ENCODE measurements at regions not wholly inside any gene's neighbourhood (a gene's known extent, or its start where the extent isn't known, plus 50 kb on each side); places are given as distances from the start of the nearest gene placed in this dataset.
"Not testable (repeated sequence)": the region's sequence is repeated elsewhere in the genome, so short reads cannot be mapped to it uniquely, and the experiment has no call there.

DNA sequence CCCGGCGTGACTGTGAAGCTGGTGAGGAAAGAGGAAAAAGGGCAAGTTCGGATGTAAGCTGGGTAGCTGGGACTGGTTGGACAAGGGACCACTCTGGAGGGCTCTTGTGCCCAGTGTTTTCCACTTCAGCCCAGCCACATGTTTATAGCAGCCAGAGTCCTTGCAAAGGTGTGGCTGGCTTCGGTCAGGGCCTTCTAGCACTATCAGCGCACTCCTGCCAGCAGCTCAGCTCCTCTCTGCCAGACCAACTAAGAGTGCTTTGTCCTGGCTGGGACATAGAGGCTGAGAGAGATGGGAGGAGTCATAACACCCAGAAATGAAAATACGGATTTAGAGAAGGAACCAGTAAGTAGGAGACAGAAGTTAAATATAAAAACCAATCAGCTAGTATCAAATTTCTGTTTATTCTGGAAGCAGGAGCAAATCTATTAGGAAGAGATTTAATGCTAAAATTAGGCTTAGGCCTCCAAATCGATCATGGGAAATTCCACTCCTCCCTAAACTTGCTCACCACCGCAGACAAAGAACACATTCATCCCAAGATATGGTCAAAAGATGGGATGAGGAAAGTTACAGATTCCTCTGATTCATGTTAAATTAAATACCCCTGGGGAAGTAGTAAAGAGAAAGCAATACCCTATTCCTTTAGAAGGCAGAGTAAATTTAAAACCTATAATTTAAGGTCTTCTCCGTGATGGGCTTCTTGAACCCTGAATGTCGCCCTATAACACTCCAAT lies 135.0 kb downstream of the RALA start:
- DNase-seq (ENCODE audit: low read depth, low spot score): no peak

DNA sequence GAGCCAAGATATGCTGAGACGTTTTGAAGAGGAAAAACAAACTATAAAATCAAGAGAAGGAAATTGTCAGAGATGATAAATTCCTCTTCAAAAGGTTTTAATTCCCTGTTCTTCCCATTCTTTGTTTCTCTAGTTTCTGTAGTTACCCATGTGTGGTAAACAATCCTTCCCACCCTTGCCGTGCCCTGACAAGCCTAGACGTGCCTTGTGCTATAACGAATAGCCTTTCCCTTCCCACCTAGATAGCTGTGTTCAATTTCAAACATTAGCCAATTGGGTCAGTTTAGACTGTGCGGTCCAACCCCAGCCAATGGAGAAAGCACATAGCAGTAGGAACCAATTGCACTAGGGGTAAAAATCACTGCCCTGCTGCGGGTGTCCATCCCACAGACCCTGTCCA lies 138.1 kb downstream of the RALA start:
- no peak for DNase-seq (ENCODE audit: low read depth, low spot score)

GRCh38 chr7:39762466-39762865 lies 139.1 kb downstream of the RALA start:
- not testable (repeated sequence) for DNase-seq (ENCODE audit: low read depth, low spot score)

DNA sequence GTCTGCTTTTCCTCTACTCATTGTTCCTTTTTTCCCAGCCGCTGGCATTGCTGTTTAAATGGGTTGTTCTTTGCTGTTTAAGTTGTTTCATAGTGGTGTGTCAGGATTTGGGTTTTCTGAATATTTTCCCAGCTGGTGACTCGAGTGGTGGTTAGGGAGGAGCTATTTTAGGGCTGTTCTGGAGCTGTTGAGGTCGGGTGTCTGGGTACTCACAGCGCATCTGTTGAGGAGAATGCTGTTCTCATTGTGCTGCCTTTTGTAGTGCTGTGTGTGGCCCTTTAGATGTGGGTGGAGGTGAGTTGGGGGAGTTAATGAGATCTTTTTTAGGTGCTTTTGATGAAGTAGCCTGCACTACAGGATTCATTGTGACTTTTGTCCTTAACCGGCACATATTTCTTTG lies 139.5 kb downstream of the RALA start:
- not testable (repeated sequence) for DNase-seq (ENCODE audit: low read depth, low spot score)

- not testable (repeated sequence) for DNase-seq (ENCODE audit: low read depth, low spot score)
Observed at GRCh38 chr7:39765833-39766232, 142.5 kb downstream of the RALA start.

DNA sequence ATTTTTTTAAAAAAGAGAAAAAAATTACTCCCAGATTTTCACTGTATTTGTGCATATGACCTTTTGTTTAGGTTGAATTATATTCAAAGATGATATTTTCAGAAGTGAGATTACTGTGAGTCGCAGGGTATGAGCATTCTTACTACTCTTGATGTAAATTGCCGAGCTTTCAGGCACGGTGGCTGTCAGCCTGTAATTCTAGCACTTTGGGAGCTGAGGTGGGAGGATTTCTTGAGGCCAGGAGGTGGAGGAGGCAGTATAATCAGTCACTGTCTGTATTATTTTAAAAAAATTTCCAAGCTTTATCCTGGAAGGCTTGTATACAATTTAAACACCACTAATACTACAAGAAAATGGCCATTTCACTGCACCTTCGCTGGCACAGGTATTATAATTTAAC lies 145.1 kb downstream of the RALA start:
- DNase-seq (ENCODE audit: low read depth, low spot score): not testable (repeated sequence)

DNA sequence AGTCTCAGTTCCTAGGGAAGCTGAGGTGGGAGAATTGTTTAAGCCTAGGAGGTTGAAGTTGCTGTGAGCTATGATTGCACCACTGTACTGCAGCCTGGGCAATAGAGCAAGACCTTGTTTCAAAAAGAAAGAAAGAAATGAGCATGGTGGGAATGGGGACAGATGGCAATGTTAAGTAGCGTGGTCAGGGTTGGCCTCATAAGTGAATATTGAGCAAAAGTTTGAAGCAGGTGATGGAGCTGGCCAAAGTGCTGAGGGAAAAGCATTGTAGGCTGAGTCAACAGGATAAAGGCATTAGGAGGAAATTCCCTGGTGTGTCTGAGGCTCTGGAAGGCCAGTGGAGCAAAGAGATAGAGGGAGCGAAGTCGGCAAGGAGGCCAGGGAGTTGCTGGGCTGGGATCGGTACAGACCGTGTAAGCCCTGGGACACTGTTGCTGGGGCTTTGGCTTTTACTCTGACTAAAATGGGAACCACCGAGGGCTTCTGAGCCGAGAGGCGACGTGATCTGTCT lies 151.0 kb downstream of the RALA start:
- DNase-seq (ENCODE audit: low read depth, low spot score): not testable (repeated sequence)

DNA sequence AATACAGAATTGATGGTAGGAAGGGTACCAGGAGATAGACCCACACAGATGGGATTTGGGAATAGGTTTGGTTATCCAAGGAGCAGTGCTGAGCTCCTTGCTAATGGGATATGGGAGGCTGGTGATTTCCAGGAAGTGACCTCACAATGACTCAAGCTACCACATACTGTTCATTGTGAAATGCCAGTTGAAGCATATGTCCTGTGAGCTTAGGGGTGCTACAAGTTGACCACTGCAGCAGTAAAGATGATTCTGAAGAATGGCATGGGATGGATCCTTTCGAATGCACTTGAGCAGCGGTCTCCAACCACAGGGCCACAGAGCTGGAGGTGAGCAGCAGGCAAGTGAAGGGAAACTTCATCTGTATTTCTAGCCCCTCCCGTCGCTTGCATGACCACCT lies 158.2 kb downstream of the RALA start:
- not testable (repeated sequence) for DNase-seq (ENCODE audit: low read depth, low spot score)

DNA sequence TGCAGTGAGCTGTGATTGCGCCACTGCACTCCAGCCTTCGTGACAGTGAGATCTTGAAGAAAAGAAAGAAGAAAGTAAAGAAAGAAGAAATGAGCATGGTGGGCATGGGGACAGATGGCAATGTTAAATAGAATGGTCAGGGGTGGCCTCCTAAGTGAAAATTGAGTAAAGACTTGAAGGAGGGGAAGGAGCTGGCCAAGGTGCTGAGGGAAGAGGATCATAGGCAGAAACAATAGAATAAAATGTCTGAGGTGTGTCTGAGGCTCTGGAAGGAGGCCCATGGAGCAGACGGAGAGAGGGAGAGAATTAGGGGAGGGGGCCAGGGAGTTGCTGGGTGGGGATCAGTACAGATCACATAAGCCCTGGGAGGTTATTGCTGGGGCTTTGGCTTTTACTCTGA lies 163.1 kb downstream of the RALA start:
- not testable (repeated sequence) for DNase-seq (ENCODE audit: low read depth, low spot score)

DNA sequence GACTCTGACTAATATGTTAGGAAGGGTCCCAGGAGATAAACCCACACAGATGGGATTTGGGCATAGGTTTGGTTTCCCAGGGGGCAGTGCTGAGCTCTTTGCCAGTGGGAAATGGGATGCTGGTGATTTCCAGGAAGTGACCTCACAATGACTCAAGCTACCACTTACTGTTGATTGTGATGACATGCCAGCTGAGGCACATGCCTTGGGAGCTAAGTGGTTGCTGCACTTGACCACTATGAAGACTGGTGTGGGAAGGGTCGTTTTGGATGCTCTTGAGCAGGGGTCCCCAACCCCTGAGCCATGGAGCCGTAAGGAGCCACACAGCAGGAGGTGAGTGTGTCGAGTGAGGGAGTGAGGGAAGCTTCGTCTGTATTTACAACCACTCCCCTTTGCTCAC lies 159.0 kb upstream of the CDK13 start:
- DNase-seq (ENCODE audit: low read depth, low spot score): not testable (repeated sequence)

DNA sequence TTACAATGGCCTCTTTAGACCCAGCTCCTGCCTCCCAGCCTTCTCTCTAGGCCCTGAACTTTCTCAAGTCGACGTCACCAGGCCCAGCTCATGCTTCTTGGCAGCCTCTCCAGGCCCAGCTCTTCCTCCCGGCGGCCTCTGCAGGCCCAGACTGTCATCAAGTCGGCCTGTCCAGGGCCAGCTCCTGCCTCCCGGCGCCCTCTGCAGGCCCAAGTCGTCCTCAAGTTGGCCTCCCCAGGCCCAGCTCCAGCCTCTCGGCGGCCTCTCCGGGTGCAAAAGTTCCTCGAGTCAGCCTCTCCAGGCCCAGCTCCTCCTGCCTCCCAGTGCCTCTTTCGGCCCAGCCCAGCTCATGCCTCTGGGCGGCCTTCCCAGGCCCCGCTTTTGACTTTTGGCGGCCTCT lies 158.1 kb upstream of the CDK13 start:
- DNase-seq (ENCODE audit: low read depth, low spot score): not testable (repeated sequence)

DNA sequence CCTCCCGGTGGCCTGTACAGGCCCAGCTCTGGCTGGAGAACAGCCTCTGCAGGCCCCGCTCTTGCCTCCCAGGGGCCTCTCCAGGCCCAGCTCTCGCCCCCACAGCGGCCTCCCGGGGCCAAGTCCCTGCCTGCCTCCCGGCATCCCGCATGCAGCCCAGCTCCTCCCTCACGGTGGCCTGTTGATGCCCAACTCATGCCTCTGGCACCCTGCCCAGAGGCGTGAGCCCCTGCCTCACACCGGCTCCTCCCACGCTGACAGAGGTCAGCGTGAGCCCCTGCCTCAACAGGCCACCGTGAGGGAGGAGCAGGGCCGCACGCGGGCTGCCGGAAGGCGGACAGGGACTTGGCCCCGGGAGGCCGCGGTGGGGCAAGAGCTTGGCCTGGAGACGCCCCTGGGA lies 157.0 kb upstream of the CDK13 start:
- not testable (repeated sequence) for DNase-seq (ENCODE audit: low read depth, low spot score)

DNA sequence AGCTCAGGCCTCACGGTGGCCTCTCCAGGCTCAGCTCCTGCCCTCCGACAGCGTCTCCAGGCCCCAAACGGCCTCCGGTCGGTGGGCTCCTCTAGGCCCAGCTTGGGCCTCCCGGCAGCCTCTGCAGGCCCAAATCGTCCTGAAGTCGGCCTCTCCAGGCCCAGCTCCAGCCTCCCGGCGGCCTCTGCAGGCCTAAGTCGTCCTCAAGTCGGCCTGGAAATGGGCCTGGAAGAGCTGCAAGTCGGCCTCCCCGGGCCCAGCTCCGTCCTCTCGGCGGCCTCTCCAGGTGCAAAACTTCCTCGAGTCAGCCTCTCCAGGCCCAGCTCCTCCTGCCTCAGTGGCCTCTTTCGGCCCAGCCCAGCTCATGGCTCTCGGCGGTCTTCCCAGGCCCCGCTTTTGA lies 156.2 kb upstream of the CDK13 start:
- DNase-seq (ENCODE audit: low read depth, low spot score): not testable (repeated sequence)

DNA sequence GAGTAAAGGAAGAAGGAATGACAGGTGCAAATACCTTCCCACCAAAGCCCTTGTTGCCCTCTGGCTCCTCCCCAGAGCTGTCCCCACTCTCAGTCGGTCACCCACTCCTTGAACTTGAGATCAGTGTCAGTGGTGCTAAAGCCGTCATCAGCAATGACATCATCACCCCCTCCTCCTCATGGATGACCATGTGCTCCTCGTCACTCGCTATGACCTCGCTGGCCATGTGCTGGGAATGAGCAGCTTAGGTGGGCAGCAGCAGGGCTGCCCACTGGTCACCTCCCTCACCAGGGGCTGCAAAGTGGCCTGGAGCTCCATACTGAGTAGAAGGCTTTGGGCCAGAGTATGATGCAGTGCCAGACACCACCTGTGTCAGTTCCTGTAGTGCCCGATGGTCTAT lies 153.1 kb upstream of the CDK13 start:
- DNase-seq (ENCODE audit: low read depth, low spot score): not testable (repeated sequence)

DNA sequence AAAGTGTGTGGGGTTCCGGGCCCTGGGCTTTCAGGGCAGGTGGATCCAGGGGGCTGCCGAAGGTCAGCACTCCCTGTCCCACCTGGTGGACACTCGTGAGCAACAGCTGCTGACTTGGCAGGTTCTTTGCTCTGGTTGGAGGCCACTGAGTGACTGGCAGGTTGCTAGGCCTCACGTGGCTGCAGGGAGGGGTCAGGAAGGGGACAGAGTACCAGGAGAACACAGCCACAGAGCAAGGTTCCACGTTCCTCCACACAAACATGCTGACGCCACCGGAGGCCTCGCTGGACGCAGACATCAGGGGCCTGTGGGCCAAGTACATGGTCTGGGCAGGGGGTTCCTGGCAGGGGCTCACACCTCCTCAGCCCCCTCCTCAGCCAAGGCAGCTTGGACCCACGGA lies 152.0 kb upstream of the CDK13 start:
- DNase-seq (ENCODE audit: low read depth, low spot score): not testable (repeated sequence)

DNA sequence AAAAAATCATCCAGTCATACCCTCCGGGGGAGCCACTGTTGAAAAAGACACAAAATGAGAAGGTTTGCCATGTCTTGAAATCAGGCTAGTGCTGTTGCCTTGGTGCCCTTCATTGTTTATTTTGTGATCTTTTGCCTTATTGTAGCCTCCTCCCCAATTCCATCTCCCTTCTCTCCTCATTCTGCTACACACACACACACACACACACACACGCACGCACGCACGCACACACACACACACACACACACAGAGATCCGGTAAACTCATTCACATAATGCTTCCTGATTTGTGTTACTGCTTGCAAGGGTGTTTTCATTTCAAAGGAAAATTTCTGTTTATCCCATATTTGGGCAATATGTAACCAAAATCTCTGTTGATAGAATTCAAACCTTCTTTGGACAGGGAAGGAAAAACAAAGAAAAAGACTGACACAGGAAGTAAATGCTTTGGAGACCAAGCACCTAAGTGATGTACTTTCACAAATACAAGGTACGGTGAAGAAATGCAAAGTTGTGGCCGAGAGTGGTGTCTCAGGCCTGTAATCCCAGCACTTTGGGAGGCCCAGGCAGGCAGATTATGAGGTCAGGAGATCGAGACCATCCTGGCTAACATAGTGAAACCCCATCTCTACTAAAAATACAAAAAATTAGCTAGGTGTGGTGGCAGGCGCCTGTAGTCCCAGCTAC lies 141.1 kb upstream of the CDK13 start:
- DNase-seq (ENCODE audit: low read depth, low spot score): no peak

GRCh38 chr7:39810204-39810642 lies 139.8 kb upstream of the CDK13 start:
- no peak for DNase-seq (ENCODE audit: low read depth, low spot score)

- no peak for DNase-seq (ENCODE audit: low read depth, low spot score)
Observed at GRCh38 chr7:39810710-39811109, 139.3 kb upstream of the CDK13 start.

DNA sequence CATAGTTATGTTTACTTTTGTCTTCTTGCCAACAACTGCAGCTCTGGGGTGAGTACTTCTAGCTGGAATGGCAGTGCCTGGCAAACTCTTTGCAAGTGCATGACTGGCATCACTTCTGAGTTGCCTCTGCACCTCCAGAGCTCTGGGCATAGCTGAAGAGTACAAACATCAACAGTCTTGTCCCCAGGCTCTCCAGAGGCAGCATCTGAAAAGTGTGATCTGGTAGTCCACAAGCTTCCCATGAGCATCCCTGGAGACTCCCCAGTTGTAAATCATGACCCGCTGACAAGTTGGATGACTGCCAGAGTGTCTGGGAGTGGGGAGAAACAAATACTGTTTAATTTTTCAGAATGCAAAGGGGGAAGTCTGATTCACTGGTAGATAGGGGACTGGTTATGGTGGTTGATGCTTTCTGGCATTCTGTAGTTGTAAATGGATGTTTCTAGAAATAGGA lies 138.9 kb upstream of the CDK13 start:
- no peak for DNase-seq (ENCODE audit: low read depth, low spot score)

GRCh38 chr7:39816462-39817060 lies 133.5 kb upstream of the CDK13 start:
- DNase-seq (ENCODE audit: low read depth, low spot score): no peak

DNA sequence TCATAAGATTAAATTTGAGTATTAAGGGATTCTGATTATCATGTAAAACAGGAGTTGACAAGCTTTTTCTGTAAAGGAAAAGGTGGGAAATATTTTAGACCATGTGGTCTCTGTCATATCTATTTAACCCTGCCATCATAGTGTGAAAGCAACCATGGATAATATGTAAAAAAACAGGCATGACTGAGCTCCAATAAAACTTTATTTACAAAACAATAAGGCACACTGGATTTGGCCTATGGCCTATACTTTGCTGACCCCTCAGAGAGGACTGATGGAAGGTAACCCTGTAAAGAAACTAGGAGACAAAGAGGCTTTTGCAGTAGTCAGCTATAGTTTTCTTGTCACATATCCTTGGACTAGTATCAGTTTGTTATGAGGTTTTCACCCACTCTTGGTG lies 130.5 kb upstream of the CDK13 start:
- DNase-seq (ENCODE audit: low read depth, low spot score): no peak

- DNase-seq (ENCODE audit: low read depth, low spot score): no peak
Observed at GRCh38 chr7:39824456-39825200, 125.4 kb upstream of the CDK13 start.
